ENCODE measurements at regions not wholly inside any gene's neighbourhood (a gene's known extent, or its start where the extent isn't known, plus 50 kb on each side); places are given as distances from the start of the nearest gene placed in this dataset.

DNA sequence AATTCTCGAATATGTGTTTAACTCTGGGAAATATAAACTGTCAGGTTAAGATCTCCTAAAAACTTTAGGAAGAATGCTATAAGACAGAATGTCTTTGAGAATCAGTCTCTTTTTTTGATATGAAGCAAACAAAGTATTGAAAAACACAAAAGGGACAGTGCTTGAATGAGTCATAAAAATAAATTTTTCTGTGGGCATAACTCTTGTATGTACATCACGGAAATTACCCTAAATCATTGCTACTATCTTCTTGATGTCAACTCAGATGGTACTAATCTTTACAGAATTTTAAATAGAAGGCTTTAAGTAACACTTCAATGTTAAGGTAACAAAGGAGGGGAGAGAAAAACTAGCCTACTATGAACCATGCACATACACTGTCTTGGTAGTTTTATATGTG lies 244.0 kb upstream of the AMIGO2 start (continued):
- TF ChIP-seq, protein P1, sequence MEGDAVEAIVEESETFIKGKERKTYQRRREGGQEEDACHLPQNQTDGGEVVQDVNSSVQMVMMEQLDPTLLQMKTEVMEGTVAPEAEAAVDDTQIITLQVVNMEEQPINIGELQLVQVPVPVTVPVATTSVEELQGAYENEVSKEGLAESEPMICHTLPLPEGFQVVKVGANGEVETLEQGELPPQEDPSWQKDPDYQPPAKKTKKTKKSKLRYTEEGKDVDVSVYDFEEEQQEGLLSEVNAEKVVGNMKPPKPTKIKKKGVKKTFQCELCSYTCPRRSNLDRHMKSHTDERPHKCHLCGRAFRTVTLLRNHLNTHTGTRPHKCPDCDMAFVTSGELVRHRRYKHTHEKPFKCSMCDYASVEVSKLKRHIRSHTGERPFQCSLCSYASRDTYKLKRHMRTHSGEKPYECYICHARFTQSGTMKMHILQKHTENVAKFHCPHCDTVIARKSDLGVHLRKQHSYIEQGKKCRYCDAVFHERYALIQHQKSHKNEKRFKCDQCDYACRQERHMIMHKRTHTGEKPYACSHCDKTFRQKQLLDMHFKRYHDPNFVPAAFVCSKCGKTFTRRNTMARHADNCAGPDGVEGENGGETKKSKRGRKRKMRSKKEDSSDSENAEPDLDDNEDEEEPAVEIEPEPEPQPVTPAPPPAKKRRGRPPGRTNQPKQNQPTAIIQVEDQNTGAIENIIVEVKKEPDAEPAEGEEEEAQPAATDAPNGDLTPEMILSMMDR (IDR thresholded peaks at IDR 0.05), result no peak
- TF ChIP-seq SIN3A (IDR thresholded peaks at IDR 0.05; ENCODE audit: borderline replicate concordance, low read depth, low read length) (no peak), FOSL2 (IDR thresholded peaks at IDR 0.05; ENCODE audit: borderline replicate concordance, low read depth) (no peak), GATA2 (CRISPR knock-in tag; IDR thresholded peaks at IDR 0.05) (no peak), FOXM1 (IDR thresholded peaks at IDR 0.05; ENCODE audit: low read depth) (no peak)
- TF ChIP-seq, protein P2, sequence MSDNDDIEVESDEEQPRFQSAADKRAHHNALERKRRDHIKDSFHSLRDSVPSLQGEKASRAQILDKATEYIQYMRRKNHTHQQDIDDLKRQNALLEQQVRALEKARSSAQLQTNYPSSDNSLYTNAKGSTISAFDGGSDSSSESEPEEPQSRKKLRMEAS (IDR thresholded peaks at IDR 0.05; ENCODE audit: low read depth), result no peak

DNA sequence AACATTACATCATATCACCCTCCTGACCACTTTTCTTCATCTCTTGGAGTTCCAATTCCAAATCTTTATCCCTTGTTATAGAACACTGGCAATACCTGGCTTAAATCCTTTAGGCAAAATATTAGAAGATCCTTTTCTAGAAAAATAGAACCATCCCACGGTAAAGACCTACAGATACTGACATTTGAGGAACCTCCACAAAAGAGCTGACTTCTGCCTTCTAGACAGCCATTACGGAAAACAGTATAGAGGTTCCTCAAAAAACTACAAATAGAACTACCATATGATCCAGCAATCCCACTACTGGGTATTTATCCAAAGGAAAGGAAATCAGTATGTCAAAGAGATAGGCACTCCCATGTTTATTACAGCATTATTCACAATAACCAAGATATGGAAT lies 241.7 kb upstream of the AMIGO2 start:
- H2AFZ ChIP-seq (ENCODE audit: low read depth), result no peak overlapping the region
- no peaks in the 10 kb centered on the region for H3K9me2 ChIP-seq
- no peak overlapping the region for H3K4me2 ChIP-seq
- H3K4me1 ChIP-seq (ENCODE audit: control insufficient read depth in 1 of 2, insufficient read depth in 2 of 2, low read depth in 1 of 2, low read length in 1 of 2), result no peaks in the 10 kb centered on the region
- no peaks in the 10 kb centered on the region for H3K79me2 ChIP-seq (ENCODE audit: insufficient read depth)
- 0% methylated on average over 2 of the region's 2 CpGs for WGBS (ENCODE audit: low lambda C conversion rate)
- H3F3A ChIP-seq (replicated peaks; ENCODE audit: insufficient read depth), result peaks cover 4% of the 10 kb centered on the region
- POLR2A ChIA-PET, result no interaction called here
- H3K9ac ChIP-seq, result no peak overlapping the region
- CTCF ChIA-PET, result interaction anchor here (0.6 kb wide), 1 partner anchor 543 kb away, joined by 3 read pairs; no protein-coding TSS in a partner anchor
- no peak overlapping the region for H3K4me3 ChIP-seq (ENCODE audit: low read depth in 2 of 2, low read length in 1 of 2)
- no peak overlapping the region for H3K27ac ChIP-seq (ENCODE audit: low read depth in 2 of 2, low read length in 1 of 2)
- H4K20me1 ChIP-seq (ENCODE audit: insufficient read depth), result no peaks in the 10 kb centered on the region
- DNase-seq, result no peak
- TF ChIP-seq, protein P3, sequence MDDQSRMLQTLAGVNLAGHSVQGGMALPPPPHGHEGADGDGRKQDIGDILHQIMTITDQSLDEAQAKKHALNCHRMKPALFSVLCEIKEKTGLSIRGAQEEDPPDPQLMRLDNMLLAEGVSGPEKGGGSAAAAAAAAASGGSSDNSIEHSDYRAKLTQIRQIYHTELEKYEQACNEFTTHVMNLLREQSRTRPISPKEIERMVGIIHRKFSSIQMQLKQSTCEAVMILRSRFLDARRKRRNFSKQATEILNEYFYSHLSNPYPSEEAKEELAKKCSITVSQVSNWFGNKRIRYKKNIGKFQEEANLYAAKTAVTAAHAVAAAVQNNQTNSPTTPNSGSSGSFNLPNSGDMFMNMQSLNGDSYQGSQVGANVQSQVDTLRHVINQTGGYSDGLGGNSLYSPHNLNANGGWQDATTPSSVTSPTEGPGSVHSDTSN (IDR thresholded peaks at IDR 0.05), result no peak
- TF ChIP-seq, protein P4, sequence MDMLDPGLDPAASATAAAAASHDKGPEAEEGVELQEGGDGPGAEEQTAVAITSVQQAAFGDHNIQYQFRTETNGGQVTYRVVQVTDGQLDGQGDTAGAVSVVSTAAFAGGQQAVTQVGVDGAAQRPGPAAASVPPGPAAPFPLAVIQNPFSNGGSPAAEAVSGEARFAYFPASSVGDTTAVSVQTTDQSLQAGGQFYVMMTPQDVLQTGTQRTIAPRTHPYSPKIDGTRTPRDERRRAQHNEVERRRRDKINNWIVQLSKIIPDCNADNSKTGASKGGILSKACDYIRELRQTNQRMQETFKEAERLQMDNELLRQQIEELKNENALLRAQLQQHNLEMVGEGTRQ (IDR thresholded peaks at IDR 0.05; ENCODE audit: borderline replicate concordance, low read depth, low read length), result no peak
- TF ChIP-seq YY1 (IDR thresholded peaks at IDR 0.05; ENCODE audit: low read depth) (no peak), FOXJ3 (CRISPR knock-in tag; IDR thresholded peaks at IDR 0.05) (no peak), TAF1 (IDR thresholded peaks at IDR 0.05; ENCODE audit: borderline replicate concordance, low read depth, low read length) (no peak), RFX5 (IDR thresholded peaks at IDR 0.05; ENCODE audit: low read length) (no peak), EP300 (IDR thresholded peaks at IDR 0.05; ENCODE audit: borderline replicate concordance in 1 of 2, low read depth in 1 of 2, low read length in 1 of 2) (no peak), GABPA (IDR thresholded peaks at IDR 0.05; ENCODE audit: low read depth) (no peak), NRF1 (IDR thresholded peaks at IDR 0.05; ENCODE audit: low read depth, low read length) (no peak), ELF1 (IDR thresholded peaks at IDR 0.05) (no peak), CHD2 (IDR thresholded peaks at IDR 0.05; ENCODE audit: low read length, partially characterized antibody) (no peak), TEAD4 (IDR thresholded peaks at IDR 0.05; ENCODE audit: borderline replicate concordance, insufficient read depth) (no peak), SIN3A (IDR thresholded peaks at IDR 0.05; ENCODE audit: borderline replicate concordance, low read depth, low read length) (no peak), EZH2phosphoT487 (IDR thresholded peaks at IDR 0.05; ENCODE audit: borderline replicate concordance, low read depth) (no peak)
- TF ChIP-seq, protein P2 (IDR thresholded peaks at IDR 0.05; ENCODE audit: low read depth), result no peak
- H3K36me3 ChIP-seq (replicated peaks in 1 of 2; ENCODE audit: control insufficient read depth in 1 of 2, insufficient read depth in 2 of 2, low read length in 1 of 2), result no peaks in the 10 kb centered on the region
- peaks cover 26% of the 10 kb centered on the region; the same call in 1 of the 2 replicates for H3K27me3 ChIP-seq (ENCODE audit: insufficient read depth)
- H3K9me3 ChIP-seq, result no peaks in the 10 kb centered on the region

Measured in SK-N-SH (cell line).